ENCODE measurements at regions not wholly inside any gene's neighbourhood (a gene's known extent, or its start where the extent isn't known, plus 50 kb on each side); places are given as distances from the start of the nearest gene placed in this dataset.

- TF ChIP-seq CTCF (IDR thresholded peaks at IDR 0.05) = no peak
- no peak for TF ChIP-seq POLR2A (IDR thresholded peaks at IDR 0.05)
Observed at GRCh38 chr11:45722144-45722543, 56.7 kb upstream of the CHST1 start.
